GM19240 (cell line): ENCODE measurements at regions not wholly inside any gene's neighbourhood (a gene's known extent, or its start where the extent isn't known, plus 50 kb on each side); places are given as distances from the start of the nearest gene placed in this dataset.
"Not testable (repeated sequence)": the region's sequence is repeated elsewhere in the genome, so short reads cannot be mapped to it uniquely, and the experiment has no call there.

Experiments used
- DNase-seq: peaks from one replicate; pipeline ENCODE4 v3.0.0; 2011; ENCODE audit warnings: low spot score; ENCODE audit not compliant: insufficient read length

DNA sequence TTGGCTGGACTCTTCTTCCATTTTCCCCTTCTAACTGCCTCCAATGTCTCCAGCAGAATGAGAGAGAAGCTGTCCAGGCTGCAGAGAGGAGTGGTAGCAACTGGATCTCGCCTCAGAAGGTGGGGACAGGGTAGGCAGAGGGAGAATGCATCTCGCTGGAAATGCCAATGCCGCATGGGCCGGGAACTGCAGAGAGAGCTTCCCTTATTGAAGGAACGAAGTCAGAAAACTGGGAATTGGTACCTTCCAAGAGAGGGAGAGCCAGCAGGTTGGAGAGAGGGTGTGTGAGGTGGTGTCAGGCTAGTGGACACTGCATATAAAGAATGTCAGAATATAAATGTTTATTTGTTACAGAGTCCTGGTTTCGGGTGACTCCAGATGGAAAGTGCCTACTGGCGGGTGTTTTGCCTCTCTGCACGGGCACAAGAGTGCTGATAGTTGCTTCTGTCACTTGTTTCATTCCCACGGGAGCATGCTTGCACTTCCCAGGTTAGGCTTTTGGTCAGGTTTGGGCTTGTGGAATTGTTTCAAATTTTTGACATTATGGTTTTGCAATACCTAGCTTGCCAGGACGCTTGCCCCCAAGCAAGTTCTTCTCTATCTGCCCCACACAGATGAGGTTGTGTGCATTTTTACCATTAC, 156.8 kb upstream of the STS start:
- no peak for DNase-seq

DNA sequence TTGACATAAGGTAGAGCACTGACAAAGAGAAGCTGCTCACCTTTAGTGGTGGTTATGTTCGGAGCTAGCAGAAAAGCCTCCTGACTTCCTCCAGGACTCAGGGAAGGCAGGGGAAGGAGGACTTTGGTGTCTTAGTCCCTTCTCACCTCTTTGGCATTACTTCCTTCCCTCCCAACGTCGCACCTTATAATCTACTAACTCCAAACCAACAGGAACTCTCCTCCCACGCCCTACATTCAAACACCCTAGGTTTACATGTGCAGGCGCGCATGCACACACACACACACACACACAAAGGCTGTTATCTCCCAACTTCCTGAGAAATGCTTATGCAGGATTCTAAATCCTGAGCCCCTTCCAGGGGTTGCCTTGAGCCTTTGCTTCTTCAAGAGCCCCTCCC, 157.7 kb upstream of the STS start:
- no peak for DNase-seq

DNA sequence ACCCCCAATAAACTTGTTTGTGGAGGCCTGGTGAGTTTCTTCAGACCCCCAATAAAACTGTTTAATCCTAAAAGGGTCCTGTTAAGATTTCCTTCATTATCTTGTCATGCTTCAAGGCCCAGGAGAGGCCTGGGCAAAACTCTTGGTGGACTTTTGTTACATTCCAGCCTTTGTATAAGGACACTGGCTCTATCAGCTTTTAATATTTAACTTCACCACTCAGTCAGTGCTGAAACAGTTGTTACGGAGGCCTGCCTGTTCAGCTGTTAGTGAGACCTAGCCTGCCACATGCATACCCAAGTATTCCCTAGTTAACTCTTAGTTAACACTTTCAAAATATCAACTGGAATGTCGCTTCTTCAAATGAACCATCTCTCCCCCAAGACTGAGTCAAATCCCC, 158.8 kb upstream of the STS start:
- not testable (repeated sequence) for DNase-seq

- no peak for DNase-seq
Observed at GRCh38 chrX:6986915-6987314, 160.6 kb upstream of the STS start.

- DNase-seq = no peak
Observed at GRCh38 chrX:6985537-6985936, 162.0 kb upstream of the STS start.

DNA sequence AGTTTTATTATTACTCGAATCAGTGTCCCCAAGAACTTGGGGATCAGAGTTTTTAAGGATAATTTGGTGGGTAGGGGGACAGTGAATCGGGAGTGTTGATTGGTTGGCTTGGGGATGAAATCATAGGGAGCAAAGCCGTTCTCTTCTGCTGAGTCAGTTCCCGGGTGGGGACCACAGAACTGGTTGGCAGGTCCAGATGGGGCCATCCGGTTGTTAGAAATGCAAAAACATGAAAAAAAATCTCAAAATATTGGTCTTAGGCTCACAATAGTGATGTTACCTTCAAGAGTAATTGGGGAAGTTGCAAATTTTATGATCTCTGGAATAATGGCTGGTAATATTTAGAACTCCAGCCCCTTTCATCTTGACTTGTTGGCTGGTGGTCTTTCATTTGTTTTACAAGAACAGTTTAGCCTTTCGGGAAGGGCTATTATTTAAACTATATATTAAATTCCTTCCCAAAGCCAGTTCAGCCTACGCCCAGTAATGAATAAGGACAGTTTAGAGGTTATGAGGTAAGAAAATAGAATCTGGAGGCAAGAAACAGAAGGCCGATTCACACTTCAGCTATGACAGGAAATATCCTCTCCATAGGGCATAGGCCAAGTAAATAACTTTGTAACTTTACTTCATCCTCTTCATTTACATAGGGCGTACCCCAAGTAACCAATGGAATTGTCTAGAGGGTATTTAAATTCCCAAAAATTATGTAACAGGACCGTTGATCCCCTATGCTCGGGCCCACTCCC, 164.1 kb upstream of the STS start:
- DNase-seq = no peak

DNA sequence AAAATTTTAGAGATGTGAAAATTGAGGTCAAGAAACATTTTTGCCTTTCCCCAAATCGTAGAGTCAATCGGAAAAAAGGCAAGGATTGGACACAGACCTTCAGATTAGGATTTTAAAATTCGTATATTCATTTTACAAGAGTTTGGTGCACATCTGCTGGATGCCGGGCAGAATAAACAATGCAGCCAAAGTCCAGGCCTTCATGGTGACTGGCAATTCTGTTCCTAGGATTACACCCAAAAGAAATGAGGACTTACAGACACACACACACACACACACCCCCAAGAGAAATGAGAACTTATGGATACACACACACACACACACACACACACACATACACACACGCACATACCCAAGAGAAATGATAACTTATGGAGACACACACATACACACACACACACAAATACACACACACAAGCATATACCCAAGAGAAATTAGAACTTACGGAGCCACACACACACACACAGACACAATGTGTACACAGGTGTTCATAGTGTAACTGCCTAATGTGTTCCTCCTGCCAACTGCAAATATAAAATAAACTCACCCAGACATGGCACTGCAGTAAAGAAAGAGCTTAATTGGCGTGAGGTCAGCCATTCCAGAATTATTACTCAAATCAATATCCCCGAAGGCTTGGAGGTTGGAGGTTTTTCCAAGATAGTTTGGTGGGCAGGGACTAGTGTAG, 165.7 kb upstream of the STS start:
- no peak for DNase-seq

GRCh38 chrX:6980981-6981380, 166.5 kb upstream of the STS start:
- DNase-seq = no peak

GRCh38 chrX:6968231-6968630, 179.3 kb upstream of the STS start:
- DNase-seq = no peak

GRCh38 chrX:6965729-6966128, 181.8 kb upstream of the STS start:
- no peak for DNase-seq

- no peak for DNase-seq
Observed at GRCh38 chrX:6962006-6962355, 185.5 kb upstream of the STS start.

- no peak for DNase-seq
Observed at GRCh38 chrX:6961286-6962005, 186.1 kb upstream of the STS start.

DNA sequence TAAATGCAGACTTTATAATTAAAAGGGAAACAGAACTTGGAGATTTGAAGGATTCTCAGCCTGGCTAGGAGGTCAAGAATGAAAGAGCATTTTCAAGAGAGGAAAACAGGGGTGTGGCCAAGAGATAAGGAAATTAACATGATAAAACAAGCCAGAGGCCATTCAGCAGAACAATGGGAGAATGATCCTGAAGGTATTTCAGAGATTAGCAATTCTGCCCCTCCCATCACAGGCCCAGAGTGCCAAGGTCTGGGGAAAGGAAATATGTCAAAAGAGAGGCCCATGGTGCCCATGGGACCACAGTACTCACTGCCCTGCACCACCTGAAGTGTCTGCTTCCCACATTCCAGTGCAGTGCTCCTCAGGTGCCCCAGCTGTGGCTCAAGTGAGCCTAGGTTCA, 188.5 kb upstream of the STS start:
- no peak for DNase-seq

DNA sequence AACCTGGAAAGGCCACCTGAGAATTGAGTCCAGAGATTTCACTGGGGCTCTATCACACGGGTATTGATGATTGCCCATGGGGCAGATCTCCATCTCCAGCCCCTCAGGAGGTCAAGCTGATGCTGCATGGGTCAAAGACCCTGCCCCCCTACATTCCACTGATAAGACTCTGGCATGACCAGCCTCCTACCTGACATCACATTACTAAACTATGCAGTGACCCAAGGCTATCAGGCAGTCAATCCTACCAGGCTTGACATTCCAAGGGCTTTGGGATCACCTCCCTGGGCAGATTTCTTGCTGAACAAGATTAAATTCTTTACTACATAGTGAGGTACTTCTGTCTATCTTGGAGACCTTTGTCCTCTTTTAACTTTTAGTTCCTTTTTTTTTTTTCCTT, 192.7 kb upstream of the STS start:
- no peak for DNase-seq

GRCh38 chrX:6946168-6946567, 201.3 kb upstream of the STS start:
- no peak for DNase-seq

GRCh38 chrX:6941041-6941440, 206.5 kb upstream of the STS start:
- DNase-seq = no peak

DNA sequence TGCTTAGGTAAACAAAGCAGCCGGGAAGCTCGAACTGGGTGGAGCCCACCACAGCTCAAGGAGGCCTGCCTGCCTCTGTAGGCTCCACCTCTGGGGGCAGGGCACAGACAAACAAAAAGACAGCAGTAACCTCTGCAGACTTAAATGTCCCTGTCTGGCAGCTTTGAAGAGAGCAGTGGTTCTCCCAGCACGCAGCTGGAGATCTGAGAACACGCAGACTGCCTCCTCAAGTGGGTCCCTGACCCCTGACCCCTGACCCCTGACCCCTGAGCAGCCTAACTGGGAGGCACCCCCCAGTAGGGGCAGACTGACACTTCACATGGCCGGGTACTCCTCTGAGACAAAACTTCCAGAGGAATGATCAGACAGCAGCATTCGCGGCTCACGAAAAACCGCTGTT, 214.6 kb upstream of the STS start:
- not testable (repeated sequence) for DNase-seq

- no peak for DNase-seq
Observed at GRCh38 chrX:6930307-6930849, 217.1 kb upstream of the STS start.

GRCh38 chrX:6924443-6925077, 223.0 kb upstream of the STS start:
- DNase-seq = no peak

GRCh38 chrX:6917666-6918065, 229.8 kb upstream of the STS start:
- no peak for DNase-seq

DNA sequence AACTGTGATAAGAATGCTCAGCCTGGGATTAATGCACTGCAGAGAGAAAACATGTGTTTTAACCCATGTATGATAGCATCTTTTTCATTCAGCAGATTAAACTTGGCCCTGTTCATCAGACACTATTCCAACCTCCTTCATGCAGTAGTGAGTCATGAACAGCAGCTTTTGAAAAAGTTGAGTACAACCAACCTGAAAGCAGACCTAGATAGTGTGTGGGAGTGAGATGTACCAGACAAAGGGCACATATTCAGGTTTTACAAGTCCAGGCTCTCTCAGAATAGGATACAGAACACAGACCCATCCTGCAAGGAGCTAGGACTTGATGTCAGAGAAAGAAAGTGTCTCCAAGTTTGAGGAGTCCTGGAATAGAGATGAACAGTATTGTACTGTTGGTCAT, 237.3 kb upstream of the STS start:
- no peak for DNase-seq
